RPMI7951 (cell line): ENCODE measurements at regions not wholly inside any gene's neighbourhood (a gene's known extent, or its start where the extent isn't known, plus 50 kb on each side); places are given as distances from the start of the nearest gene placed in this dataset.
"Not testable (repeated sequence)": the region's sequence is repeated elsewhere in the genome, so short reads cannot be mapped to it uniquely, and the experiment has no call there.

Experiments
- DNase-seq: peaks from one replicate; pipeline ENCODE4 v3.0.0-alpha.2; 2012; ENCODE audit warnings: low read depth

- no peak for DNase-seq
Observed at GRCh38 chr1:178020968-178021640, 51.2 kb upstream of the SEC16B start.

- DNase-seq: no peak
Observed at GRCh38 chr1:178021950-178022349, 52.1 kb upstream of the SEC16B start.

- DNase-seq: no peak
Observed at GRCh38 chr1:178023181-178023618, 53.3 kb upstream of the SEC16B start.

GRCh38 chr1:178024504-178024903, 54.6 kb upstream of the SEC16B start:
- no peak for DNase-seq

- DNase-seq: no peak
Observed at GRCh38 chr1:178025613-178026356, 55.9 kb upstream of the SEC16B start.

GRCh38 chr1:178028841-178029481, 59.1 kb upstream of the SEC16B start:
- no peak for DNase-seq

GRCh38 chr1:178030467-178030866, 60.6 kb upstream of the SEC16B start:
- no peak for DNase-seq

- DNase-seq: peak; percentile 85
Observed at GRCh38 chr1:178031856-178032320, 62.0 kb upstream of the RASAL2 start.

- DNase-seq: no peak
Observed at GRCh38 chr1:178033019-178033418, 60.9 kb upstream of the RASAL2 start.

GRCh38 chr1:178034676-178035075, 59.2 kb upstream of the RASAL2 start:
- DNase-seq: no peak

- no peak for DNase-seq
Observed at GRCh38 chr1:178036090-178036489, 57.8 kb upstream of the RASAL2 start.

- peak; percentile 83 for DNase-seq
Observed at GRCh38 chr1:178037510-178038253, 56.2 kb upstream of the RASAL2 start.

GRCh38 chr1:178038372-178038771, 55.5 kb upstream of the RASAL2 start:
- DNase-seq: no peak

GRCh38 chr1:178039891-178040290, 54.0 kb upstream of the RASAL2 start:
- DNase-seq: no peak

GRCh38 chr1:178043940-178044339, 50.0 kb upstream of the RASAL2 start:
- not testable (repeated sequence) for DNase-seq
